Keratinocyte (primary cell): ENCODE measurements at regions not wholly inside any gene's neighbourhood (a gene's known extent, or its start where the extent isn't known, plus 50 kb on each side); places are given as distances from the start of the nearest gene placed in this dataset.

Experiments
- DNase-seq: peaks from one replicate; pipeline ENCODE4 v3.0.0-alpha.2; 2011; ENCODE audit warnings: low read depth, missing footprints, low spot score
- FAIRE-seq: peaks from 2 replicates; lab custom pipeline; 2011; peaks lifted over from hg19 to GRCh38; lab: Jason Lieb, UNC
- H2AFZ ChIP-seq: 2 replicates; pipeline ENCODE4 v1.6.0; 2012; ENCODE audit warnings: low read length, control low read depth, inconsistent platforms; ENCODE audit not compliant: control insufficient read depth
- H3K27ac ChIP-seq: 2 replicates; pipeline ENCODE4 v1.5.1; 2011; ENCODE audit warnings: low read length; ENCODE audit not compliant: control insufficient read depth, insufficient read depth
- H3K27me3 ChIP-seq: 3 replicates; pipeline ENCODE4 v1.6.0; 2011; ENCODE audit warnings: low read length; ENCODE audit not compliant: control insufficient read depth, insufficient read depth; ENCODE audit errors: extremely low read depth
- H3K36me3 ChIP-seq, 2 experiments: 2 replicates in 1 of 2; 3 replicates in 1 of 2; pipeline ENCODE4 v1.5.1; 2011; ENCODE audit warnings: low read length in 2 of 2, mild to moderate bottlenecking in 1 of 2; ENCODE audit not compliant: control insufficient read depth in 2 of 2, insufficient read depth in 2 of 2; ENCODE audit errors: extremely low read depth in 1 of 2
- H3K4me1 ChIP-seq: 3 replicates; pipeline ENCODE4 v1.5.1; 2011; ENCODE audit warnings: low read length; ENCODE audit not compliant: control insufficient read depth, insufficient read depth; ENCODE audit errors: extremely low read depth
- H3K4me2 ChIP-seq: 3 replicates; pipeline ENCODE4 v1.6.0; 2011; ENCODE audit warnings: low read depth, low read length; ENCODE audit not compliant: control insufficient read depth, insufficient read depth; ENCODE audit errors: extremely low read depth
- H3K4me3 ChIP-seq, 3 experiments: fragments of 200-600 bp in 1 of 3; sonication (generic) in 1 of 3; 2 replicates in 2 of 3; 3 replicates in 1 of 3; pipeline ENCODE4 v1.5.1; 2011 to 2016; ENCODE audit warnings: low read length in 3 of 3, mild to moderate bottlenecking in 3 of 3, control low read depth in 2 of 3, inconsistent platforms in 1 of 3, low read depth in 1 of 3, mixed read lengths in 1 of 3, mixed run types in 1 of 3, moderate library complexity in 1 of 3; ENCODE audit not compliant: control insufficient read depth in 2 of 3, insufficient read depth in 2 of 3; ENCODE audit errors: extremely low read depth in 1 of 3
- H3K79me2 ChIP-seq: 2 replicates; pipeline ENCODE4 v1.6.0; 2012; ENCODE audit warnings: low read length; ENCODE audit not compliant: control insufficient read depth, insufficient read depth
- H3K9ac ChIP-seq: 3 replicates; pipeline ENCODE4 v1.6.0; 2011; ENCODE audit warnings: low read length; ENCODE audit not compliant: control insufficient read depth, insufficient read depth; ENCODE audit errors: extremely low read depth
- H3K9me1 ChIP-seq: 3 replicates; pipeline ENCODE4 v1.6.0; 2011; ENCODE audit warnings: low read length; ENCODE audit not compliant: control insufficient read depth, insufficient read depth; ENCODE audit errors: extremely low read depth
- H3K9me3 ChIP-seq: 2 replicates; pipeline ENCODE4 v1.5.1; 2012; ENCODE audit warnings: low read depth, low read length; ENCODE audit not compliant: control insufficient read depth
- H4K20me1 ChIP-seq: 3 replicates; pipeline ENCODE4 v1.6.0; 2011; ENCODE audit warnings: low read length; ENCODE audit not compliant: control insufficient read depth, insufficient read depth; ENCODE audit errors: extremely low read depth
- EZH2 ChIP-seq: IDR thresholded peaks from one replicate; pipeline ENCODE4 v1.6.1; 2012; ENCODE audit warnings: inconsistent platforms, mild to moderate bottlenecking, low read length, moderate library complexity
- dilution Hi-C: fragments of 300-500 bp; cut with MboI; formaldehyde crosslinking; loops from one replicate; pipeline ENCODE4 v1.7.0; 2020; ENCODE audit warnings: low sequenced_read_pairs; ENCODE audit not compliant: extremely low pct_ligation_motif_present
- TF ChIP-seq, protein P1 (sequence below), 3 experiments: IDR thresholded peaks in 1 of 3; conservative IDR thresholded peaks in 1 of 3; optimal IDR thresholded peaks in 1 of 3; 2 replicates in 2 of 3; 3 replicates in 1 of 3; pipeline versions ENCODE3 to v1.5.1; 2011; ENCODE audit warnings: low read length in 3 of 3, mild to moderate bottlenecking in 3 of 3, moderate library complexity in 2 of 3, control low read depth in 1 of 3, inconsistent platforms in 1 of 3; ENCODE audit not compliant: insufficient read depth in 2 of 3; ENCODE audit errors: extremely low read depth in 1 of 3

DNA sequence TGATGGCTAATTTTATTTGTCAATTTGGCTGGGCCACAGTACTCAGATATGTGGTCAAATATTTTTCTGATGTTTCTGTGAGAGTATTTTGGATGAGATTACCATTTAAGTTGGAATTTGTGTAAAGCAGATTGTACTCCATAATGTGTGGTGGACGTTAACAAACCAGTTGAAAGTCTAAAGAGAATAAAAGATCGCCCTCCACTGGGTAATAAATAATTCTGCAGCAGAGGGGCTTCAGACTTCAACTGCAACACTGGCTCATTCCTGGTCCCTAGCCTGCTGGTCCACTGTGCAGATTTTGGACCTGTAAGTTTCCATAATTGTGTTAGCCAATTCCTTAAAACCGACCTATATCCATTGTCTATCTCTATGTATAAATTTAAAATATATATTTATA is 540.3 kb downstream of the PCDH18 start:
- Histone ChIP-seq H3K4me3 (no peak overlapping the region), H2AFZ (no peak overlapping the region), H3K79me2 (no peaks in the 10 kb centered on the region), H3K27ac (no peak overlapping the region), H3K36me3 (no peaks in the 10 kb centered on the region), H3K9me3 (no peaks in the 10 kb centered on the region), H3K9me1 (no peaks in the 10 kb centered on the region), H3K9ac (no peak overlapping the region), H4K20me1 (no peaks in the 10 kb centered on the region), H3K4me1 (no peaks in the 10 kb centered on the region), H3K27me3 (no peaks in the 10 kb centered on the region), H3K4me2 (no peak overlapping the region)
- TF ChIP-seq, protein P1, sequence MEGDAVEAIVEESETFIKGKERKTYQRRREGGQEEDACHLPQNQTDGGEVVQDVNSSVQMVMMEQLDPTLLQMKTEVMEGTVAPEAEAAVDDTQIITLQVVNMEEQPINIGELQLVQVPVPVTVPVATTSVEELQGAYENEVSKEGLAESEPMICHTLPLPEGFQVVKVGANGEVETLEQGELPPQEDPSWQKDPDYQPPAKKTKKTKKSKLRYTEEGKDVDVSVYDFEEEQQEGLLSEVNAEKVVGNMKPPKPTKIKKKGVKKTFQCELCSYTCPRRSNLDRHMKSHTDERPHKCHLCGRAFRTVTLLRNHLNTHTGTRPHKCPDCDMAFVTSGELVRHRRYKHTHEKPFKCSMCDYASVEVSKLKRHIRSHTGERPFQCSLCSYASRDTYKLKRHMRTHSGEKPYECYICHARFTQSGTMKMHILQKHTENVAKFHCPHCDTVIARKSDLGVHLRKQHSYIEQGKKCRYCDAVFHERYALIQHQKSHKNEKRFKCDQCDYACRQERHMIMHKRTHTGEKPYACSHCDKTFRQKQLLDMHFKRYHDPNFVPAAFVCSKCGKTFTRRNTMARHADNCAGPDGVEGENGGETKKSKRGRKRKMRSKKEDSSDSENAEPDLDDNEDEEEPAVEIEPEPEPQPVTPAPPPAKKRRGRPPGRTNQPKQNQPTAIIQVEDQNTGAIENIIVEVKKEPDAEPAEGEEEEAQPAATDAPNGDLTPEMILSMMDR (optimal IDR thresholded peaks at IDR 0.05 in 1 of 3, IDR thresholded peaks at IDR 0.05 in 1 of 3, conservative IDR thresholded peaks at IDR 0.05 in 1 of 3; ENCODE audit: extremely low read depth in 1 of 3, insufficient read depth in 2 of 3, low read length in 3 of 3): no peak
- no peak for TF ChIP-seq EZH2
- DNase-seq (no peak), FAIRE-seq (no peak)
- dilution Hi-C loops: no loop called here

- no peak for FAIRE-seq
- H3K9ac ChIP-seq: no peak overlapping the region
- no peak overlapping the region for H3K4me3 ChIP-seq
- no peak overlapping the region for H2AFZ ChIP-seq
- no peaks in the 10 kb centered on the region for H3K4me1 ChIP-seq
- DNase-seq: no peak
- no peaks in the 10 kb centered on the region for H4K20me1 ChIP-seq
- no peaks in the 10 kb centered on the region for H3K27me3 ChIP-seq
- TF ChIP-seq, protein P1 (optimal IDR thresholded peaks at IDR 0.05 in 1 of 3, IDR thresholded peaks at IDR 0.05 in 1 of 3, conservative IDR thresholded peaks at IDR 0.05 in 1 of 3; ENCODE audit: extremely low read depth in 1 of 3, insufficient read depth in 2 of 3, low read length in 3 of 3): no peak
- no peak for TF ChIP-seq EZH2
- no peak overlapping the region for H3K27ac ChIP-seq
- H3K4me2 ChIP-seq: no peak overlapping the region
- no peaks in the 10 kb centered on the region for H3K36me3 ChIP-seq
- H3K79me2 ChIP-seq: no peaks in the 10 kb centered on the region
- no peaks in the 10 kb centered on the region for H3K9me1 ChIP-seq
- dilution Hi-C loops: no loop called here
- H3K9me3 ChIP-seq: no peaks in the 10 kb centered on the region
These were observed 546.6 kb downstream of the PCDH18 start for GRCh38 chr4:136985683-136986082.
